Natural killer cell (primary cell): ENCODE measurements at regions not wholly inside any gene's neighbourhood (a gene's known extent, or its start where the extent isn't known, plus 50 kb on each side); places are given as distances from the start of the nearest gene placed in this dataset.

Source experiments
- ATAC-seq, 3 donors: fragments of 150-1000 bp in 2 of 3; fragments of 200-7000 bp in 1 of 3; cut with Tn5 transposase; 1 replicate in 1 of 3; 2 replicates in 2 of 3; pipeline ENCODE4 v1.10.0; 2021; ENCODE audit warnings: mild to moderate bottlenecking in 2 of 3, moderate library complexity in 2 of 3
- DNase-seq, 2 donors: peaks; one replicate each; pipeline versions ENCODE4 v3.0.0 to v3.0.0-alpha.2; 2013 to 2021; ENCODE audit warnings: mixed read lengths in 1 of 2
- H3K27ac ChIP-seq: one replicate; pipeline ENCODE4 v1.5.1; 2013; ENCODE audit warnings: mild to moderate bottlenecking, low read length
- H3K27me3 ChIP-seq: one replicate; pipeline ENCODE4 v1.6.1; 2013; ENCODE audit warnings: low read length; ENCODE audit not compliant: control insufficient read depth, insufficient read depth
- H3K36me3 ChIP-seq: one replicate; pipeline ENCODE4 v1.6.1; 2013; ENCODE audit warnings: low read length; ENCODE audit not compliant: control insufficient read depth, insufficient read depth
- H3K4me1 ChIP-seq: one replicate; pipeline ENCODE4 v1.6.1; 2013; ENCODE audit warnings: low read length; ENCODE audit not compliant: control insufficient read depth, insufficient read depth
- H3K4me3 ChIP-seq: one replicate; pipeline ENCODE4 v1.5.1; 2013; ENCODE audit warnings: low read length
- H3K9me3 ChIP-seq: one replicate; pipeline ENCODE4 v1.6.1; 2013; ENCODE audit warnings: low read length; ENCODE audit not compliant: control insufficient read depth, insufficient read depth
- H3K27ac Mint-ChIP-seq, 2 donors: one replicate each; pipeline ENCODE4 v1.8.0; 2022; ENCODE audit warnings: mild to moderate bottlenecking in 2 of 2, mixed read lengths in 2 of 2, moderate library complexity in 1 of 2
- H3K27me3 Mint-ChIP-seq, 2 donors: one replicate each; pipeline ENCODE4 v1.8.0; 2022; ENCODE audit warnings: low read depth in 2 of 2, mixed read lengths in 2 of 2
- H3K36me3 Mint-ChIP-seq: one replicate; pipeline ENCODE4 v1.8.0; 2022; ENCODE audit warnings: mixed read lengths
- H3K4me1 Mint-ChIP-seq, 2 donors: one replicate each; pipeline ENCODE4 v1.8.0; 2022; ENCODE audit warnings: mixed read lengths in 2 of 2
- H3K4me3 Mint-ChIP-seq: one replicate; pipeline ENCODE4 v1.8.0; 2022; ENCODE audit warnings: mild to moderate bottlenecking, moderate library complexity, mixed read lengths
- H3K9me3 Mint-ChIP-seq, 2 donors: one replicate each; pipeline ENCODE4 v1.8.0; 2022; ENCODE audit warnings: mixed read lengths in 2 of 2
- WGBS: methylation state at CpG from one replicate; pipeline ENCODE4 v1.1.7; 2013; ENCODE audit warnings: missing lambda C conversion rate; ENCODE audit not compliant: insufficient coverage; 5-methylcytosine and 5-hydroxymethylcytosine counted together
- intact Hi-C: fragments of 100-400 bp; cut with micrococcal nuclease; formaldehyde crosslinking; loops from one replicate; pipeline ENCODE4 v1.14.2; 2022
- TF ChIP-seq, protein P1 (sequence below): fragments of 200-600 bp; IDR thresholded peaks from one replicate; pipeline ENCODE4 v1.8.0; 2022; ENCODE audit warnings: antibody characterized with exemption

DNA sequence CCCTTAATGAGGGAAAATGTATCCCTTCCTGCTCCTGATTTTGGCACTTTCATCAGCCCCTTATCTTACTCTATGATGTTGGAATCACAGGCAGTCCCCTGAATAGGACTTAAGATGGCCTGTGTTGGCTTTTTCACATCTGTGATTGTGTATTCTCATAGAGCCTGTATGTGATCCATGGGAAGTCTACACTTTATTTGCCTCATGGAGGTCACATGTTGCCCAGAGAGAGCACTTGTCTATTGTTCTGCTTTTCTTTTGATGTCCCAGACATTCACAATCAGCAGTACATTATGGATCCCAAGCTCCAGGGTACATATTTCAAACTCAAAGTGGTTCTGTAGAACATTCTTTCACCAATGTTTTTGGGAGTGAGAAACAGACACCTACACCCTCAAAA, 885.2 kb upstream of the ADGRL2 start:
- no peak for DNase-seq
- Mint-ChIP-seq H3K27me3 (no peaks in the 10 kb centered on the region), H3K4me3 (no peak overlapping the region), H3K4me1 (no peaks in the 10 kb centered on the region), H3K9me3 (peaks cover 10 to 15% of the 10 kb centered on the region in 2 donors), H3K36me3 (no peaks in the 10 kb centered on the region), H3K27ac (no peak overlapping the region)
- TF ChIP-seq, protein P1, sequence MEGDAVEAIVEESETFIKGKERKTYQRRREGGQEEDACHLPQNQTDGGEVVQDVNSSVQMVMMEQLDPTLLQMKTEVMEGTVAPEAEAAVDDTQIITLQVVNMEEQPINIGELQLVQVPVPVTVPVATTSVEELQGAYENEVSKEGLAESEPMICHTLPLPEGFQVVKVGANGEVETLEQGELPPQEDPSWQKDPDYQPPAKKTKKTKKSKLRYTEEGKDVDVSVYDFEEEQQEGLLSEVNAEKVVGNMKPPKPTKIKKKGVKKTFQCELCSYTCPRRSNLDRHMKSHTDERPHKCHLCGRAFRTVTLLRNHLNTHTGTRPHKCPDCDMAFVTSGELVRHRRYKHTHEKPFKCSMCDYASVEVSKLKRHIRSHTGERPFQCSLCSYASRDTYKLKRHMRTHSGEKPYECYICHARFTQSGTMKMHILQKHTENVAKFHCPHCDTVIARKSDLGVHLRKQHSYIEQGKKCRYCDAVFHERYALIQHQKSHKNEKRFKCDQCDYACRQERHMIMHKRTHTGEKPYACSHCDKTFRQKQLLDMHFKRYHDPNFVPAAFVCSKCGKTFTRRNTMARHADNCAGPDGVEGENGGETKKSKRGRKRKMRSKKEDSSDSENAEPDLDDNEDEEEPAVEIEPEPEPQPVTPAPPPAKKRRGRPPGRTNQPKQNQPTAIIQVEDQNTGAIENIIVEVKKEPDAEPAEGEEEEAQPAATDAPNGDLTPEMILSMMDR = no peak
- Histone ChIP-seq H3K4me3 (no peak overlapping the region), H3K4me1 (no peaks in the 10 kb centered on the region), H3K27ac (no peak overlapping the region), H3K36me3 (no peaks in the 10 kb centered on the region), H3K9me3 (no peaks in the 10 kb centered on the region), H3K27me3 (no peaks in the 10 kb centered on the region)
- no peak for ATAC-seq
- intact Hi-C loops = no loop called here

DNA sequence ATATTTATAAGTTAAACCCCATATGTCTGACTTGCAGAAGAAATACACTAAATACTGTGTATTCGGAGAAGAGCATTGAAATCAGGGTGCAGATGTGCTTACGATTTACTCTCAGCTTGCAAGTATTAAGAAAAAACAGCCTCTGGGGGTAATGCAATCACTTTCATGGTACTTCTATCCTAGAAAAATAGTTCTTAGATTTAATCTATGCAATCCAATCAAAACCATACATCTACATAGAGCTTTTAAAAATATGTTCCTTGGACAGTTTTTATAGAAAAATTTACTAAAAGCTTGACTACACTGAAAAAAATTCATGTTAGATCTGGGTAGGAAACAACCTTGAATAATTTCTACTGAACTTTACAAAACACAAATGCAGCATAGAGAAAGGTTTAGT, 890.3 kb upstream of the ADGRL2 start:
- no peak overlapping the region for H3K4me3 Mint-ChIP-seq
- Histone ChIP-seq H3K27ac (no peak overlapping the region), H3K36me3 (no peaks in the 10 kb centered on the region), H3K9me3 (no peaks in the 10 kb centered on the region), H3K4me1 (no peaks in the 10 kb centered on the region), H3K27me3 (no peaks in the 10 kb centered on the region), H3K4me3 (no peak overlapping the region)
- peaks cover 8 to 19% of the 10 kb centered on the region in 2 donors for H3K9me3 Mint-ChIP-seq
- ATAC-seq = no peak
- TF ChIP-seq, protein P1 = no peak
- no peak overlapping the region for H3K27ac Mint-ChIP-seq
- DNase-seq = no peak
- WGBS = 100% methylated on average over 2 of the region's 2 CpGs
- H3K27me3 Mint-ChIP-seq = no peaks in the 10 kb centered on the region
- intact Hi-C loops = no loop called here
- H3K4me1 Mint-ChIP-seq = no peaks in the 10 kb centered on the region
- H3K36me3 Mint-ChIP-seq = no peaks in the 10 kb centered on the region

DNA sequence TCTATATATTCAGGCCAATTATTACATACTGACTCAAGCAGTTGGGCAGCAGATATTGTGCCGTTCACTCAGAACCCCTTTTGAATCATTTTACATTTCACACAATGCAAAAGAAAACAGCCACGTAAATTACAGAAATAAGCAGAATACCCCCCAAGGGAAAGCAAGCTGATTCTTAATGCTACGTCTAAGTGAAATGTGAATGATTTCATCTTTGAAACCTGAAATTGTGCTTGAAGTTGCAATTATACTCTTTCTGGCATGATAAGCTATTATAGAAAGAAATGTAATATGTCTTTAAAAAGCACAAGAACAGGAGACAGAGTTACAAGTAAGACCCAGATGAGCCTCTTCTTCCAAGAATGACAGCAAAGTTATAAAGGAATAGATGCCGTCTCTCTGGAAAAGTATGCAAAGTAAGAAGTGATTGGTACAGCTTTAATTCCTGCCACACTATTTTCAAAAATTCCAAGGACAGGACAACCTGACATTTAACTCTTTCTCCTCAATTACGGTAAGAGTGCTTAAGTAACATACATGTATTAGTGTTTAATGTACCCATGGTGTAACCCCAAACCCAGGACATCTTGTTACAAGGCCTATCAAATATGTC, 891.5 kb upstream of the ADGRL2 start:
- no peaks in the 10 kb centered on the region for H3K36me3 Mint-ChIP-seq

More for the DNA sequence above, 891.5 kb upstream of the ADGRL2 start:
- peaks cover 8 to 19% of the 10 kb centered on the region in 2 donors for H3K9me3 Mint-ChIP-seq
- no peaks in the 10 kb centered on the region for H3K27me3 Mint-ChIP-seq
- H3K27me3 ChIP-seq = no peaks in the 10 kb centered on the region
- ATAC-seq (no peak), DNase-seq (no peak)
- TF ChIP-seq, protein P1 = no peak
- no peaks in the 10 kb centered on the region for H3K4me1 ChIP-seq
- 80% methylated on average over 5 of the region's 5 CpGs for WGBS
- H3K27ac ChIP-seq = no peak overlapping the region
- peaks cover 3% of the 10 kb centered on the region for H3K9me3 ChIP-seq
- intact Hi-C loops = no loop called here
- no peak overlapping the region for H3K27ac Mint-ChIP-seq
- H3K36me3 ChIP-seq = no peaks in the 10 kb centered on the region
- no peak overlapping the region for H3K4me3 Mint-ChIP-seq
- no peaks in the 10 kb centered on the region for H3K4me1 Mint-ChIP-seq
- no peak overlapping the region for H3K4me3 ChIP-seq
